DOHH2 (cell line): ENCODE measurements at regions not wholly inside any gene's neighbourhood (a gene's known extent, or its start where the extent isn't known, plus 50 kb on each side); places are given as distances from the start of the nearest gene placed in this dataset.
"Not testable (repeated sequence)": the region's sequence is repeated elsewhere in the genome, so short reads cannot be mapped to it uniquely, and the experiment has no call there.

ENCODE experiments used
- H3F3A ChIP-seq: fragments of 200-600 bp; sonication (generic), shearing (Covaris generic); 2 replicates; pipeline ENCODE4 v1.6.0; 2016; ENCODE audit warnings: antibody characterized with exemption, mild to moderate bottlenecking; ENCODE audit not compliant: control insufficient read depth, insufficient read depth
- H3K27ac ChIP-seq: fragments of 200-600 bp; sonication (generic); 2 replicates; pipeline ENCODE4 v1.5.1; 2014; ENCODE audit warnings: low read depth, mild to moderate bottlenecking, low read length, moderate library complexity
- H3K27me3 ChIP-seq: fragments of 200-600 bp; sonication (generic); 2 replicates; pipeline ENCODE4 v1.6.1; 2014; ENCODE audit warnings: mild to moderate bottlenecking, low read length, mixed read lengths; ENCODE audit not compliant: control insufficient read depth
- H3K36me3 ChIP-seq: fragments of 200-600 bp; sonication (generic); 2 replicates; pipeline ENCODE4 v1.6.1; 2014; ENCODE audit warnings: mild to moderate bottlenecking, low read length, moderate library complexity, mixed read lengths; ENCODE audit not compliant: control insufficient read depth
- H3K4me1 ChIP-seq: fragments of 200-600 bp; sonication (generic); 2 replicates; pipeline ENCODE4 v1.6.1; 2014; ENCODE audit warnings: mild to moderate bottlenecking, low read length, mixed read lengths; ENCODE audit not compliant: control insufficient read depth
- H3K4me2 ChIP-seq: fragments of 200-600 bp; sonication (generic); 2 replicates; pipeline ENCODE4 v1.6.0; 2014; ENCODE audit warnings: mild to moderate bottlenecking, low read length, moderate library complexity
- H3K4me3 ChIP-seq: fragments of 200-600 bp; sonication (generic); 2 replicates; pipeline ENCODE4 v1.5.1; 2014; ENCODE audit warnings: mild to moderate bottlenecking, low read length, mixed read lengths
- H3K79me2 ChIP-seq: fragments of 200-600 bp; sonication (generic); 2 replicates; pipeline ENCODE4 v1.6.1; 2014; ENCODE audit warnings: mild to moderate bottlenecking, low read length, mixed read lengths; ENCODE audit not compliant: control insufficient read depth
- H3K9me2 ChIP-seq: fragments of 200-600 bp; sonication (generic); replicated peaks from 2 replicates; pipeline ENCODE4 v1.6.1; 2014; ENCODE audit warnings: mild to moderate bottlenecking, low read length, mixed read lengths; ENCODE audit not compliant: control insufficient read depth
- H3K9me3 ChIP-seq: fragments of 200-600 bp; sonication (generic); 2 replicates; pipeline ENCODE4 v1.6.1; 2014; ENCODE audit warnings: antibody characterized with exemption, low read length, mixed read lengths; ENCODE audit not compliant: control insufficient read depth, insufficient read depth
- H4K20me1 ChIP-seq: fragments of 200-600 bp; sonication (generic); 2 replicates; pipeline ENCODE4 v1.6.0; 2014; ENCODE audit warnings: low read depth, mild to moderate bottlenecking, antibody characterized with exemption, low read length, moderate library complexity; ENCODE audit not compliant: control insufficient read depth, insufficient read depth

GRCh38 chr21:5089399-5090089 is 5431.8 kb upstream of the TPTE start:
- H3K4me3 ChIP-seq, H3K27me3 ChIP-seq, H3K4me2 ChIP-seq, H3K9me2 ChIP-seq, H3K9me3 ChIP-seq, H4K20me1 ChIP-seq, H3K27ac ChIP-seq, H3K36me3 ChIP-seq, H3F3A ChIP-seq, H3K79me2 ChIP-seq, H3K4me1 ChIP-seq: not testable (repeated sequence)

DNA sequence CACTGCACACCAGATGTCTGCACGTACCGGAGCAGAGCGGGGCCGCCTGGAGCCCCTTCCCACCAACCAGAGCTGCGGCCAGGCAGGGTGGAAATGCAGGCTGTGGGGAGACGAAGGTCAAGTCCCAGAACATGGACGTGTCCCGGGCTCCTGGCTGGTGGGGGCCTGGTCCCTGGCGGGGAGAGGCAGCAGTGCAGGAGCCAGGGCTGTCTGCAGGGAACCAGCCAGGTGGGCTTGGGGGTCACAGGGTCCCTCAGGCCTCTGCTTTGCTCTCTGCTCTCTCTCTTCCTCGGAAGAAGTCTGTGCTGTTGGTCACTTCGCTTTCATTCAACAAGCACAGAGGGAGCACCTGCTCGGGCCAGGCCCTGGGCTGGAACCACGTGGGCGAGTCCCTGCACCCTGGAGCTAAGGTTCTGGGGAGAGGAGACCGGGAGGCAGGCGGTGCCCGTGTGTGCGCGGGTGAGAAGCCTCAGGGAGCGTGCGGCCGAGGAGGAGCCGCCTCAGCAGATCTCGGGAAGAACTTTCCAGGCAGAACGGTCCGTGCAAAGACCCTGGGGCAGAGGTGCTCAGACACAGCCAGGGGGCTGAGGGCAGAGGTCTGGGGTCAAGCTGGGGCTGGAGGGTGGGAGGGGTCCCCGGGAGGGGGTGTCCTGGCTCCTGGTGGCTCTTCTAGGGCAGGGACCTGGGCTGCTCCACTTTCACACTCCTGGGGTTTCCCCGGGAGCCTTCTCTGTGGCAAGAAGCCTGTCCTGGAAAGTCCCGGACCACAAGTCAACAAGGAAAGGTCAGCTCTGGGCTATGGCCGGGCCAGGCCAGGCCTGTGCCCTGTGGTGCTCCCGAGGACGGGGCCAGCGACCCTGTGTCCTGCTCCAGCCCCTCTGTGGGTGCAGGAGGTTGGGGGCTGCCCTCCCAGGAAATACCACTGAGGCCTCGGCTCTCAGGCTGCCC is 5431.0 kb upstream of the TPTE start:
- H3K79me2 ChIP-seq, result not testable (repeated sequence)

DNA sequence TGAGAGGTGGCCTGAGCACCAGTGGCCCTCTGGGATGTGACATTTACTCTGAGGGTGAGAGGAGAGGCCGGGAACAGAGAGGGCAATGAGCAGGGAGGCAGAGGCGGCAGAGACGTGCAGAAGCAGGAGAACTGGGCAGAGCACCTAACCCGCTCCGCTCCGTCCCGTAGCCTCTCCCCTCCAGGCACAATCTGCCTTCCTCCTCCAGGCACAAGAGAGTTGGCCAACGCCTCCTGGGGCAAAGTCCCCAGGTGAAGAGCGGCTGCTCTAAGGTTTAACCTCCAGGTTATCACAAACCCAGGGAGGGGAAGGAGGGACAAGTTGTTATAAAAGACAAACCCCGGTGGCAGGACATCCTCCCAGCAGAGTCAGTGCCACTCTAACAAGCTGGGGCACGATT is 5430.1 kb upstream of the TPTE start:
- H3K4me1 ChIP-seq, H3K36me3 ChIP-seq, H3K9me2 ChIP-seq, H4K20me1 ChIP-seq, H3K4me2 ChIP-seq, H3F3A ChIP-seq, H3K27me3 ChIP-seq, H3K4me3 ChIP-seq, H3K27ac ChIP-seq, H3K79me2 ChIP-seq, H3K9me3 ChIP-seq: not testable (repeated sequence)

More for the DNA sequence above, 5431.0 kb upstream of the TPTE start:
- not testable (repeated sequence) for H3K9me2 ChIP-seq, H3K9me3 ChIP-seq, H3K27ac ChIP-seq, H3K36me3 ChIP-seq, H3F3A ChIP-seq, H4K20me1 ChIP-seq, H3K4me2 ChIP-seq, H3K27me3 ChIP-seq, H3K4me1 ChIP-seq, H3K4me3 ChIP-seq

- not testable (repeated sequence) for H3K27ac ChIP-seq
Measured at GRCh38 chr21:5095628-5096027, 5425.8 kb upstream of the TPTE start.

DNA sequence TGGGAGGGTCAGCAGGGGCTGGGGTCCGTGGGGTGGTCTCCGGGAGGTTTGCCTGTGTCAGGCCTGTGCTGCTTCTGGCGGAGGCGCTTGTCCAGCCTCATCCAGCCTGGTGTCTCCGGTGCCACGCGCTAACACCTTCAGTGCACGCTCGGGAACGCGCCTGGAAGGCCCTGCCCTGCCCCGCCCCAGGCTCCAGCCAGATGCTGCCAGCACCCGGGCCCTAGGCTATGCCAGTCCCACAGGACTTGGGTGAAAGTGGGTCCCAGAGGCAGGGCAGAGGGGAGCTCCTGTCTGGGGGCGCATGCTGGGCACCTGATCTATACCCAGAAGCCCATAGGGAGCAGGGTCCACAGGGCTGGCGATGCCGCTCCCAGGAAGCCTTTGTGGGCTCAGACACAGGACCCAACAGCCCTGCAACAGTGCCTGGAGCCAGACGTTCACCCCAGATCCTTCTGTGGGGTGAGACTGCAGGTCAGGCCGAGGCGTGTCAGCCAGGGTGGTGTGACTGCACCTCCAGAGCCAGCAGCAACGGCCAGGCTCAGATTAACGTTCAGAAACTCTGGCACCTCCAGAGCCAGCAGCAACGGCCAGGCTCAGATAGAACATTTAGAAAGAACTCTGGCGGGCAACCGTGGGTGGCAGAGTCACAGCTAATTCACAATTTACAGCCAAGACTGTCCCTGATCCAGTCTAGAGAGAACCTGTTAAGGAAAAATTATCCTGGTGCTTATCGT is 5423.2 kb upstream of the TPTE start:
- not testable (repeated sequence) for H3K79me2 ChIP-seq, H3K4me2 ChIP-seq, H3K27me3 ChIP-seq, H4K20me1 ChIP-seq, H3K4me1 ChIP-seq, H3K36me3 ChIP-seq, H3K27ac ChIP-seq, H3K9me3 ChIP-seq, H3K9me2 ChIP-seq, H3F3A ChIP-seq, H3K4me3 ChIP-seq

More at GRCh38 chr21:5095628-5096027, 5425.8 kb upstream of the TPTE start:
- H3K79me2 ChIP-seq, H3K4me2 ChIP-seq, H3F3A ChIP-seq, H3K4me1 ChIP-seq, H3K36me3 ChIP-seq, H3K9me3 ChIP-seq, H3K9me2 ChIP-seq, H3K4me3 ChIP-seq, H4K20me1 ChIP-seq, H3K27me3 ChIP-seq: not testable (repeated sequence)

DNA sequence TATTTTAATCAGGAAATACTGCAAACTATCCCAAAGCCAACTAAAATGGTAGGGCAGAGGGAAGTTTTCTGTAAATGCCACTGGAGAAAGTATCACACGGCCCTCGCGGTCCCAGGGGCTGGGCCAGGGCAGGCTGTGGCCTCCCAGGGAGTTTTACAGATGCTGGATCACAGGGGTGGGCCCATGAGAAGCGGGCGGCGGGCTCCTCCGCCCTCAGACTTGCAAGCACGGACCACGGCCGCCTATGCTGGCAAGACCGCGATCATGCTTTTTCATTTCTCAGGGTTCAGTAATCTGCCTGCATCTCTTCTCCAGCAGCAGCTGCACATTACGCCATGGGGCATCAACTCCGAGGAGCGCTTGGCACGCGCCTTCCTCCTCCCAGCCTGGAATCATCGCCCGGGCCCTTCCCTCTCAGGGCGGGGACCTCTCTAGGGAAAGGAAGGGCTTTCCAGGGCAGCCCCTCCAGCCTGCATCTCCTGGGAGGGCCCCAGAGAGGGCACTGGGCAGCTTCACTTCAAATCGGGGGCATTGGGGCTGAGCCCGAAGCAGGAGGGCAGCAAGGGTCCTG is 5420.7 kb upstream of the TPTE start:
- not testable (repeated sequence) for H3K79me2 ChIP-seq, H3K27ac ChIP-seq, H3K9me3 ChIP-seq, H3K4me1 ChIP-seq, H3K9me2 ChIP-seq, H4K20me1 ChIP-seq, H3K4me2 ChIP-seq, H3K27me3 ChIP-seq, H3F3A ChIP-seq, H3K36me3 ChIP-seq, H3K4me3 ChIP-seq

DNA sequence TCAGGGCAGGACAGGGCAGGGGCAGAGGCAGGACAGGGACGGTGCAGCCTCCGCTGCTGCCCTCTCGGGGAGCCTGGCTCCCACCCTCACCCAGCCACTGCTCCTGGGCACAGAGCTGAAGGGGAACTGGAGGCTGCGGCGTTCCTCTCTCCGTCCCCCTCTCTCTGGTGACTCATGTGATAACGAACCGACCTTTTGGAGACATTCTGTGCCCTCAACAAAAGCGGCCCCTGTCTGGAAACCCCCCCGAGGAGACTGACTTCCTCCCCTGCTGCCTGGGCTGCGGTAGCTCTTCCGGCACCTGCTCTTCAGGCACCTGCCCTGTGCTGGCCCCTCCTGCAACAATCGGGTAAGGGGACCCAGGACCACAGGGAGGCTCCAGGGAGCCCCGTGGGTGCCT is 5419.6 kb upstream of the TPTE start:
- not testable (repeated sequence) for H3K4me2 ChIP-seq, H3K27me3 ChIP-seq, H3K9me2 ChIP-seq, H3K9me3 ChIP-seq, H3K36me3 ChIP-seq, H3K79me2 ChIP-seq, H4K20me1 ChIP-seq, H3F3A ChIP-seq
- Histone ChIP-seq H3K27ac (peak overlapping the region; percentile 63), H3K4me1 (peaks cover 13% of the 10 kb centered on the region), H3K4me3 (peak overlapping the region; percentile 38)
